Mammary epithelial cell (primary cell): ENCODE measurements at regions not wholly inside any gene's neighbourhood (a gene's known extent, or its start where the extent isn't known, plus 50 kb on each side); places are given as distances from the start of the nearest gene placed in this dataset.

Source experiments
- EZH2 ChIP-seq: IDR thresholded peaks from 2 replicates; pipeline ENCODE4 v1.6.1; 2012; ENCODE audit warnings: low read length, inconsistent platforms, borderline replicate concordance
- TF ChIP-seq, protein P1 (sequence below), 2 donors: IDR thresholded peaks in 1 of 2; conservative IDR thresholded peaks in 1 of 2; 2 replicates each; pipeline ENCODE4 v1.5.1; 2011 to 2012; ENCODE audit warnings: inconsistent platforms in 2 of 2, low read length in 2 of 2, mild to moderate bottlenecking in 2 of 2, control low read depth in 1 of 2, low read depth in 1 of 2; ENCODE audit not compliant: insufficient read depth in 1 of 2; ENCODE audit errors: extremely low read depth in 1 of 2

GRCh38 chr15:93253681-93254080 lies 164.7 kb upstream of the RGMA start:
- TF ChIP-seq, protein P1, sequence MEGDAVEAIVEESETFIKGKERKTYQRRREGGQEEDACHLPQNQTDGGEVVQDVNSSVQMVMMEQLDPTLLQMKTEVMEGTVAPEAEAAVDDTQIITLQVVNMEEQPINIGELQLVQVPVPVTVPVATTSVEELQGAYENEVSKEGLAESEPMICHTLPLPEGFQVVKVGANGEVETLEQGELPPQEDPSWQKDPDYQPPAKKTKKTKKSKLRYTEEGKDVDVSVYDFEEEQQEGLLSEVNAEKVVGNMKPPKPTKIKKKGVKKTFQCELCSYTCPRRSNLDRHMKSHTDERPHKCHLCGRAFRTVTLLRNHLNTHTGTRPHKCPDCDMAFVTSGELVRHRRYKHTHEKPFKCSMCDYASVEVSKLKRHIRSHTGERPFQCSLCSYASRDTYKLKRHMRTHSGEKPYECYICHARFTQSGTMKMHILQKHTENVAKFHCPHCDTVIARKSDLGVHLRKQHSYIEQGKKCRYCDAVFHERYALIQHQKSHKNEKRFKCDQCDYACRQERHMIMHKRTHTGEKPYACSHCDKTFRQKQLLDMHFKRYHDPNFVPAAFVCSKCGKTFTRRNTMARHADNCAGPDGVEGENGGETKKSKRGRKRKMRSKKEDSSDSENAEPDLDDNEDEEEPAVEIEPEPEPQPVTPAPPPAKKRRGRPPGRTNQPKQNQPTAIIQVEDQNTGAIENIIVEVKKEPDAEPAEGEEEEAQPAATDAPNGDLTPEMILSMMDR (conservative IDR thresholded peaks at IDR 0.05 in 1 of 2, IDR thresholded peaks at IDR 0.05 in 1 of 2; ENCODE audit: extremely low read depth in 1 of 2, insufficient read depth in 1 of 2, low read depth in 1 of 2, low read length in 2 of 2) = no peak
- TF ChIP-seq EZH2 = no peak
